Head of caudate nucleus (tissue), 42 donors: ENCODE measurements at regions not wholly inside any gene's neighbourhood (a gene's known extent, or its start where the extent isn't known, plus 50 kb on each side); places are given as distances from the start of the nearest gene placed in this dataset.

Experiments
- DNase-seq, 42 donors: peaks; one replicate each; pipeline versions ENCODE4 v3.0.0 to v3.0.0-alpha.2; 2020 to 2021; ENCODE audit warnings: mixed read lengths in 7 of 42
- intact Hi-C: fragments of 100-400 bp; cut with DNase I; formaldehyde crosslinking; loops from one replicate; pipeline ENCODE4 v1.15.0; 2022

- DNase-seq: no peak
- intact Hi-C loops: no loop called here
These were observed 94.7 kb upstream of the BCL11A start for GRCh38 chr2:60648191-60648590.

DNA sequence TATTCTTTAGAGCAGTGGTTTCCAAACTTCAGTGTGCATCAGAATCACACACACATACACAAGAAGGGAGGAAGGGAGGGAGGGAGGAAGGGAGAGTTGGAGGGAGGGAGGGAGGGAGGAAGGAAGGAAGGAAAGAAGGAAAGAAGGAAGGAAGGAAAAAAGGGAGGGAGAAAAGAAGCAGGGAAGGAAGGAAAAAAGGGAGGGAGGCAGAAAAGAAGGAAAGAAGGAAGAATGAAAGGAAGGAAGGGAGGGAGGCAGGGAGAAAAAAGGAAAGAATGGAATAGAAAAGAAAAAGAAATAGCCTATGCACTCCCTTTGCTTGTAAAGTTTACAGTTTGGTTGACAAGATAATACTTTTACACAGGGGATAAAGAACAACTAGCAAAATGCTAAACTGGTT lies 96.3 kb upstream of the BCL11A start:
- intact Hi-C loops: no loop called here
- DNase-seq: no peak

- intact Hi-C loops: no loop called here
- DNase-seq: no peak
These were observed 99.4 kb upstream of the BCL11A start for GRCh38 chr2:60652832-60653340.

GRCh38 chr2:60657673-60658072 lies 98.4 kb upstream of the PAPOLG start:
- intact Hi-C loops: no loop called here
- no peak for DNase-seq

DNA sequence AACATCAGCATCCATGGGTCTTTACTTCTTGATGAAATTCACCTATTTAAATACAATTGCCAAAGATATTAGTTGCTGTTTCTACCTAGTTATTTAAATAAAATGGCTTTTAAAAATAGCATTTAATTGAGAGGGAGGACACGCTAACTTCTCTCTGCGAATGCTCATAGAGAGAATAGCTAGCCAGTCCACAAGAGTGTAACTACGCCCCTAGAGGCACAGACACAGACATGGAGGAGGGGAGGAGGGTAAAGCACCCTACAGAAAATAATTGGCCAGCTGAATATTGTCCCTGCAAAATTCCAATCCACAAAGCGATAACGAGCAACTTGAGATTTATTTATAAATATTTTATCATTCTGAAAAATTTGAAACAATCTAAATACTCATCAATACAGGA lies 97.0 kb upstream of the PAPOLG start:
- intact Hi-C loops: no loop called here
- DNase-seq: no peak

- DNase-seq: no peak
- intact Hi-C loops: no loop called here
These were observed 94.9 kb upstream of the PAPOLG start for GRCh38 chr2:60661073-60661738.

GRCh38 chr2:60662781-60663180 lies 93.3 kb upstream of the PAPOLG start:
- no peak for DNase-seq
- intact Hi-C loops: no loop called here

DNA sequence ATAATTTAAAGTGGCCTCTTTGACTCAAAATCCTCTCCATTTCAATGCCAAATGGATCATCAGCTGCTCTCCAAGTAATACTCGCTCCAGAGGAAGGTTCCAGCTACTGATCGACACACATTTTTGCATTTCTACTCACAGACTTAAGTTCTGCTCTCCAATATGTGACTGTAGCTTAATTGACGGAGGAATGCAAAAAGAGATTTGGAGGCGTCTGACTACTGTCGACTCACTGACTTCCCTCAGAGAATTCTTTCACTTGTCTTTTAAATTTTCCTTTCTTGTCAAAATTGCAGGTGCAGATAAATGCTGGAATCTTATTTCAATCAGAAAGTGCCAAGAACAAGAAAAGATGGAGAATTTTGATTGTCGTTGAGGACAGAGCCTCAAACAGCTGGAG lies 84.1 kb upstream of the PAPOLG start:
- intact Hi-C loops: no loop called here
- DNase-seq: peak in 7 of 42 donors; percentile 8 to 51 (median 16)

- intact Hi-C loops: no loop called here
- peak; percentile 79 to 95 (median 88) for DNase-seq
These were observed 81.4 kb upstream of the PAPOLG start for GRCh38 chr2:60674524-60675165.

- intact Hi-C loops: no loop called here
These were observed 80.8 kb upstream of the PAPOLG start for GRCh38 chr2:60675301-60675700.

GRCh38 chr2:60676706-60677330 lies 79.2 kb upstream of the PAPOLG start:
- peak in 39 of 42 donors; percentile 7 to 86 (median 55) for DNase-seq
- intact Hi-C loops: no loop called here

More at GRCh38 chr2:60675301-60675700, 80.8 kb upstream of the PAPOLG start:
- DNase-seq: peak in 2 of 42 donors; percentile 8 to 10

DNA sequence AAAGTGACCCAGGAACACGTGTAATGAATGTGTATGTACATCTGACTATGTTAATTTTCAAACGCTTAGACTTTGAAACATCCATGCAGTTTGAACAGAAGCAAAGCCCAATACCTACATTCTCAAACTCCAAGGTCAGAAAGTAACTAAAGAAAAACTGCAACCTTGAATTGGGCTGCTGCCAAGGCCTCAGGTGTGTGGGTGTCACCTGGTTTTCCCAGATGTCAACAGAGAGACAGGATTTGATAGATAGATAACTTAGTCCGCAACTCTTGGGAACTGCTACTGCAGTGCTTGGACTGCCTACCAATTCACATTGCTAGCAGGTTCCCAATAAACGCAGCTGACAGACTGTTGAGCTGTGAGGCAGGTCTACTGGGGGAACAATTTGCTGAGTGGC lies 78.7 kb upstream of the PAPOLG start:
- intact Hi-C loops: no loop called here
- peak in 2 of 42 donors; percentile 17 to 23 for DNase-seq

- DNase-seq: no peak
- intact Hi-C loops: no loop called here
These were observed 77.5 kb upstream of the PAPOLG start for GRCh38 chr2:60678551-60678950.

DNA sequence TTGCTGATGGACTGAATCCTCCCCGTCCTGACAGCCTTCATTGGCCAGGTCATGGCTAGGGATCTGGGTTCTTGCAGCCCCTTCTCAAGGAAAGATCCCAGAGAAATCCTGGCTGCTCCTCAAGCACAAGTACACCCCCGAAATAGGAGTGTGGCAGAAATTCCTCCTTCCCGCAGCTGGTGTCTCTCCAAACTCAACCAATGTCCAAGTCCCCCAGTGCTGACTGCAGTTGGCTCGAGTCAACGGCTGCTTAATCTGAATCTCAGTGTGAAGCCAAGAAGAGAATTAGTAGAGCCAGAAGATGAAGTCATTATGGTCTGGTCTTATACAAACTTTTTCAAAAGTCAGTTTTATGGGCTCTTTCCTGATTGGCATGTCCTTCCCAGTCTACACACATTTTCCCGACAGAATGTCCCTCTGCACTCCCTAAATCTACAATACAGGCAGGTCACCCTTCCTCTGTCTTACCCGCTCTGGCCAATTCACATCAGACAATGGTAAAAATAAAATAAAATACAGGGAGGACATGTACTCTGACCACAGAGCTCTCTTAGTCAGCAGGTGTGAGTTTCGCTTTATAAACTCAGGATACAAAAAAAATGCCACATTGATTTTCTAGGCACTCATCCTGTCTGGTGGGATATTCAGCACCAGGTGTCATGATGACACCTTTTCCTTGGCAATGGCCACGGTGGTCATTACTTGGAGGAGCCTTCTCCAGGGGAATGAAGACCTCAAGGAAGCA lies 76.9 kb upstream of the PAPOLG start:
- DNase-seq: no peak
- intact Hi-C loops: no loop called here

DNA sequence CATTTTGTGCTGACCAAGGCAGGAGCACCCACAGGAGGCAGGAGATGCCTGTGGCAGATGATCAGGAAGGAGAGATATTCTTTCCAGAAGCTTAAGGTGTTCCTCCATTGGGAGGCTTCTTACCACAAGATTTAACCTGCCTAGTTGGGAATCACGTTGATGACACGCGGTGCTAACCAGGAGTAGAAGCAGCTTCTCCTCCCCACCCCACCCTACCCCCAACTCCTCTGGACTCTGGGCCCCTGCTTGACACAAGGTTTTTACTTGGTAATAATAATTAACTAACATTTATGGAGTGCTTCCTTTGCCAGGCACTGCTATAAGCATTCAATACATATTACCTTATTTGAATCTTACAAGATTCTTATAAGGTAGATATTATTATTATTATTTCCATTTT lies 62.5 kb upstream of the PAPOLG start:
- intact Hi-C loops: no loop called here
- DNase-seq: no peak

DNA sequence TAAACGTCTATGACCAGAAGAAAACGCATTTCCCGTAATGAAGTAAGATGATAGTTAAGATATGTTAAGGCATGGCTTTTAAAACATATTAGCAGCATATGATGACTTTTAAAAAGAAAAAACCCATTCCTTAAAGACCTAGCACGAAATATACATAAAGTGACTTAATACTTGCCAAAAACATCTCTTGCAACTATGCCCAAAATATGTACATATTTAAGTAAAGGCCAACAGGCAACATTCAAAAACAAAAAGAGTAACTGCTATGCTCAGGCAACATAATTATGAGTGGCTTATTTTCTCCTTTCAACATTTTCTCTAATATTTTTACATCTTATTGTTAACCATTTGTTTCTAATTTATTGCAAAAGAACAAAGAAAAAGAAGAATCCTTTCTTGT lies 60.3 kb upstream of the PAPOLG start:
- intact Hi-C loops: no loop called here
- DNase-seq: no peak

GRCh38 chr2:60699617-60700016 lies 56.5 kb upstream of the PAPOLG start:
- DNase-seq: no peak
- intact Hi-C loops: no loop called here

GRCh38 chr2:60706021-60706420 lies 50.0 kb upstream of the PAPOLG start:
- intact Hi-C loops: loop anchor here (5.0 kb wide), 1 partner anchor 291 kb away; no protein-coding TSS in a partner anchor
- peak in 2 of 42 donors; percentile 22 to 40 for DNase-seq
